ENCODE measurements at regions not wholly inside any gene's neighbourhood (a gene's known extent, or its start where the extent isn't known, plus 50 kb on each side); places are given as distances from the start of the nearest gene placed in this dataset.
"Not testable (repeated sequence)": the region's sequence is repeated elsewhere in the genome, so short reads cannot be mapped to it uniquely, and the experiment has no call there.

GRCh38 chr2:64814007-64814406, 160.3 kb upstream of the SERTAD2 start:
- H3K4me3 ChIP-seq (ENCODE audit: low read length), result no peak overlapping the region
- TF ChIP-seq CTCF (conservative IDR thresholded peaks at IDR 0.05; ENCODE audit: low read length), result no peak
- no peak for DNase-seq (ENCODE audit: low read depth)

- DNase-seq (ENCODE audit: low read depth); H3K4me3 ChIP-seq (ENCODE audit: low read length): not testable (repeated sequence)
Measured at GRCh38 chr2:64816526-64816925, 162.8 kb upstream of the SERTAD2 start.

GRCh38 chr2:64817453-64817852, 163.7 kb upstream of the SERTAD2 start:
- no peak for TF ChIP-seq CTCF (conservative IDR thresholded peaks at IDR 0.05; ENCODE audit: low read length)
- no peak for DNase-seq (ENCODE audit: low read depth)
- no peak overlapping the region for H3K4me3 ChIP-seq (ENCODE audit: low read length)

- DNase-seq (ENCODE audit: low read depth), result no peak
- no peak overlapping the region for H3K4me3 ChIP-seq (ENCODE audit: low read length)
- no peak for TF ChIP-seq CTCF (conservative IDR thresholded peaks at IDR 0.05; ENCODE audit: low read length)
Measured at GRCh38 chr2:64818664-64819060, 164.9 kb upstream of the SERTAD2 start.

DNA sequence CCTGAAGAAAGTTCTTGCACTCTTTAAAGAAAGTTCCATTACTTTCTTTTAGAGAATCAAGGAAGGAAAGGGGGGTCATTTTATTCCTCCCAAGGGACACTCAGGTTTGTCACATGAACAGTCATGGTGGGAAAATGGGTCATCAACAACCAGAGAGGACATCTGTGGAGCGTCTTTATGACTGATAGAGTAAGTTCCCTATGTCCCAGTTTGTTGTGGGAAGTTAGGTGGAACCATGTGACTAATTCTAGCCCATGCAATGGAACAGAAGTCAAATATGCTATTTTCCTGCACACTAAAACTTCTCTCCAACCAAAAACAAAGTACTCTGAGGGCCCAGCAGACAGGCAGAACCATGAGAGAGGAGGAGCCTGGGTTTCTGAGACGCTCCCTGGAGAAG, 165.6 kb upstream of the SERTAD2 start:
- no peak overlapping the region for H3K4me3 ChIP-seq (ENCODE audit: low read length)
- TF ChIP-seq CTCF (conservative IDR thresholded peaks at IDR 0.05; ENCODE audit: low read length), result no peak
- no peak for DNase-seq (ENCODE audit: low read depth)

DNA sequence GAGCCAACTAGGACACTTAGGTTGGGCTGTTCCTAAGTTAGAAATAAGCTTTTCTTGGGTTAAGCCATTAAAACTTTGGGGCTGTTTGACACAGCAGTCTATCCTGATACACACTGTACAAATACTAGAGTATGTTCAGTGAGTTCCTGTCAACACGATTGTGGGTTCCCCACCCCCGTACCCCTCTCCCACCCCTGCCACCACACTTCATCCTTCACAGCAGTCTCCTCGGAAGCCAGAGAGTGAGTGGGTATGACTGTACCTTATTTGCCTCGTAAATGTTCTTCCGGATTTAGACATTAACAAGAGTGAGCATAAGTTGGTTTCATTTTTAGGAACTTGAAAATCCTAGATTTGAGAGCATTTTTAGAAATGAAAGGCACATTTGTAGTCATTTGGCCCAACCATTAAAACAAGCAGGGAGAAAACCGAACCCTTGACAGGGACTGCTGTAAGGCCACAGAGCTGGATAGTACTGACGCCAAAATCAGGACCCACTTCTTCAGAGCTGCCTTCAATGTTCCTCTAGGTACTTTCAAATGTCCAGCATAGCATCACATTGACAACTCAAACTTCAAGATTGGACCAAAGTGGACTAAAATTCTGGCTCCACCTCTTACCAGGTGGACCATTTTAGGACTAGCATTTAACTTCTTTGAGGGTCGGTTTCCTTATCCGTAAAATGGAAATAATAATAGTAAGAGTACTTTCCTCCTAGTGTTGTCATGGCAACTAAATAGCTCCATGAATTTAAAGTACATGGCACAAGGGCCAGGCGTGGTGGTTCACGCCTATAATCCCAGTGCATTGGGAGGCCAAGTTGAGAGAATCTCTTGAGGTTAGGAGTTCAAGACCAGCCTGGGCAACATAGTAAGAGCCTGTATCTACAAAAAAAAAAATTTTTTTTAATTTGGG, 166.3 kb upstream of the SERTAD2 start:
- DNase-seq (ENCODE audit: low read depth), result no peak
- no peak overlapping the region for H3K4me3 ChIP-seq (ENCODE audit: low read length)
- TF ChIP-seq CTCF (conservative IDR thresholded peaks at IDR 0.05; ENCODE audit: low read length), result no peak

- no peak for TF ChIP-seq CTCF (conservative IDR thresholded peaks at IDR 0.05; ENCODE audit: low read length)
- no peak overlapping the region for H3K4me3 ChIP-seq (ENCODE audit: low read length)
- no peak for DNase-seq (ENCODE audit: low read depth)
Measured at GRCh38 chr2:64820901-64821300, 167.2 kb upstream of the SERTAD2 start.

All from AG10803 (cell line).